UCSD-AML1 (cell line): ENCODE measurements at regions not wholly inside any gene's neighbourhood (a gene's known extent, or its start where the extent isn't known, plus 50 kb on each side); places are given as distances from the start of the nearest gene placed in this dataset.

Experiments used
- DNase-seq: peaks from one replicate; lab custom pipeline; 2025; ENCODE audit not compliant: unreplicated experiment; lab: John Stamatoyannopoulos, UW

GRCh38 chr14:85115921-85116320 lies 414.0 kb upstream of the FLRT2 start:
- DNase-seq: no peak

- DNase-seq: no peak
Measured at GRCh38 chr14:85118274-85118673, 411.7 kb upstream of the FLRT2 start.

DNA sequence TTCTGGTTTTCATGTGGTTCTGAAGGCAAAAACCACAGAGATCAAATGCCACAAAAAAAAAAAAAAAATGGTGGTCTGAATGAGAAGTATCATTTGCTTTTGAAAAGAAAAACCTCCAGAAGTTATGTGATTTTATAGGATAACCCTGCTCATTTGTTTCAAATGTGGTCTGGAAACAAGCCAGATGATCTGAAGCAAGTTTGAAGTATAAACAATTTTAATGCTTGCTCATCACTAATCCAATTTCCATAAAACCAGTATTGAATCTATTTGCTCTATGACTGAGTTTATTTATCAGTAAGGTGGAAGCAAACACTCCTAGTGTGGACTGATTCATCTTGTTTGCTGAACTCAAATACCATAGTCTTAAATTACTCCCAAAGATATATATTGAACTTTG lies 407.3 kb upstream of the FLRT2 start:
- DNase-seq: no peak

DNA sequence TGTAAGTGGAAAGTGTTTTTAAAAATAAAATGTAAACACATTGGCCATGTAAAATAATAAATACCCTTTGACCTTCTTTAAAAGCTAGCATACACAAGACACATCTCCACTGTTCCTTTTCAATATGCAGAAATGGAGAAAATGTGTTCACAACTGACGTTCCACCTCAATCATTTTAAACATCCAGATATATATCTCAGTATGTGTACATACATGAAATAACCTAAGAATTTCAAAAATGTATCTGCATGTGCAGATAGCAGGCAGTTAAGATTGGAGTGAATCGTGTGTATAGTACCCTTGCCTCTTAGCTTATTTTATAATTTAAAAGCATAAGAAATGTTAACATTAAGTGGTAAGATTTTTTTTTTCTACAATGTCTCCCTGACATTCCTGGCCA lies 406.2 kb upstream of the FLRT2 start:
- DNase-seq: no peak

GRCh38 chr14:85124631-85125290 lies 405.2 kb upstream of the FLRT2 start:
- no peak for DNase-seq

DNA sequence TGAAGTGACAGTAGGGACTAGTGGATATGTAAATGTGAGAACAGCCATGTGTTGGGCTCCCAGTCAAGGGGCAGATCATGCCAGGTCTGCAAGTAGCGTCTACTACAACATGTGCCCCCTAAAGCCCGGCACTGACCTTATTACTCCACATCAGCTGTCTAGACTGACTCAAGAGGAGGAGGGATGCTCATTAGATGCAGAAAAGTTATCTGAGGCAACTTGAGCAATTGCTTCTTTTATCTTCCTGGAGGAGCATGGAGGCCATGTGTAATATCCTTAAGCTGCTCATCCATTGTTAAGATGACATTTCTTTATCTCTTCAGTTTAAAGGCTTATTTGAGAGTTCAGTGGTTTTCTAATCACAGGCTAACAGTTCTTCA lies 404.7 kb upstream of the FLRT2 start:
- DNase-seq: no peak

DNA sequence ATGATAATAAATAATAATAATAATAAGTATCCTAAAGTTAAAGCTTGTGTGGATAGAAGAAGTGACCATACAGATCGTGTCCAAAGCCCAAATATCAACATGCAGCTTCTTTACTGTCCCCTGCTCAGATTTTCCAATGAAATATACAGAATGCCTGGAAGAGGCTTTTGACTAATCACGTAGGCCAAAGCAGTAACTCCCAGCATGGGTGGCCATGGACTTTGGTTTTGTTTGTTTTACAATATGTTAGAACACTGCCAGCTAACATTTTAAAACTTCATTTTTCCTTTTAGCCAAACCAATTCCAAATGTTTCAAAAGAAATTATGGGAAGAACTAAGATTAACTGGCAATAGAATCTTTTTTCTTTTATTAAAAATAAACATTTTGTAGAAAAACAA lies 400.0 kb upstream of the FLRT2 start:
- DNase-seq: no peak

DNA sequence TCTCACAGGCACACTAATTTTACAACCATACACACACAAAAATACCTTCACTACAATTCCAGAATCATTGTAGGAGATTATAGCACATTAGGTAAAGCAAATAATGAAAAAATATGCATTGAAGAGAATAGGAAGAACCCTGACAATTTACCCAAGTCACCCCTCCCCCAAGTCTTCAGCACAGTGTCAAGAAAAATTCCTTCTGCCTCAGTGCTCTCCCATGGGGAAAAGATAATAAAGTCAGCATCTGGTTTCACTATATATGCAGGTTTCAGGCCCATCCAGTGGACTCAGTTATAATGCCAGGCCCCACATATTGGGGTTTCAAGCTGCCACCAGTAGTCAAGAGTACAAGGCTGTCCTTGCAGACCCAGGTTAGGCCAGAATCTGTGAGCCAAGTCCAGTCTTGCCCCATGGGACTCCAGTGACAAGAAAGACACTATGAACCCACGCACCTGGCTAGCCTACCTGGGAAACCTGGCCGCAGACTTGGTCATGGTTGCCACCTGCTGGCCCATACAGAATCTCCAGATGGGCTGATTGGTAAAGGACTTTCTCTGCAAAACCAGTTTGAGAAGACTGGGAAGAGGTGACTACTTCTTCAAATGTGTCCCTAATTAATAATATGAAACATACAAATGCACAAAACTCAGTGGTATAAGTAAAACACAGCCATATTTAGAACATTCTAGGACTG lies 398.6 kb upstream of the FLRT2 start:
- DNase-seq: no peak

- no peak for DNase-seq
Measured at GRCh38 chr14:85142982-85143381, 387.0 kb upstream of the FLRT2 start.

GRCh38 chr14:85146779-85147178 lies 383.2 kb upstream of the FLRT2 start:
- no peak for DNase-seq

GRCh38 chr14:85150166-85150565 lies 379.8 kb upstream of the FLRT2 start:
- DNase-seq: no peak

DNA sequence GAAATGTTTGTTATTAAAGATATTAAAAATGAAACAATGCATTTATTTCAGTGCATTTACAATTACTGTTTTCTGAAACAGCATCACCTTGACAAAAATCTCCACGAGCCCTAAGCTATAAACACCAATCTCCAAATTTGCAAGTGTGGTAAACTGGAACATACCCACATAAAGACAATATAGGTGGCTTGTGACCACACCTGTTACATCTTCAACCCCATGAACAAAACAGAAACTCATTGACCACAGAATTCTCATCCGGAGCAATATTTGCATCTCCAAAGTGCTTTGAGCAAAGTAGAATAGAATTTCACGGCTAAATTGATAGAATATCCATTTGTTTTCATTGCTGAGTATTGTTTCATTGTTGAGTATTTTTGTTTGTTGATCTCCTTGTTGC lies 375.2 kb upstream of the FLRT2 start:
- DNase-seq: no peak

- no peak for DNase-seq
Measured at GRCh38 chr14:85156319-85156718, 373.6 kb upstream of the FLRT2 start.

DNA sequence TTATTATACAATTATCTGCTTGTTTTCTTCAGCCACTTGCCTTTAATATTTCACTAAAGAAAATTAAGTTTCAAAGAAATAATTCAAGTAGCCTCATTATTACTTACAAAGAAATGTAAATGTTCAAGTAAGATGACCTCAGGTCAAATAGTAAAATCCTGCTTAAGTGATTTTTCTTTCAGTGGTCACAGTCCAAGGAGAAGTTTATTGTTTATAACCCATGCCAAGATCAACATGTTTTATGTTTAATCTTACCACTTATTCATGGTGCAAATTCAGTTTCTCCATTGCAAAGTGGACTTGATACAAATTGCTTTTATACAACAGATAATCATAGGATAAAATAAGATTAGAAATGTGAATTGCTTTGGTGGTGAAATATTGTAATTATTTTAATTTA lies 370.2 kb upstream of the FLRT2 start:
- DNase-seq: no peak

DNA sequence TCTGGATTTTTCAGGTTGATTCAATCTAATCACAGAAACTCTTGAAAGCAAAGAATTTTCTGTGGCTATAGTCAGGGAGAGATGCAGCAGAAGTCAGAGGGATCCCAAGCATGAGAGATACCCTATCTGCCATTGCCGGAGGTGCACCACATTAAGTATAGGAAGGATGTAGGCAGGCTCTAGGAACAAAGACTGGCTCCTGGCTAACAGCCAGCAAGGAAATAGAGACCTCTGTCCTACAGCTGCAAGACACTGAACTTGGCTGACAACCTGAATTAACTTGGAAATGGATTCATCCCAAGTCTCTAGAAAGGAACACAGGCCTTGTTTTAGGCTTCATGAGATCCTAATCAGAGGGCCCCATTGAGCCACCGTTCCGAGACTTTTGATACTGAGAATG lies 364.9 kb upstream of the FLRT2 start:
- DNase-seq: no peak

GRCh38 chr14:85169381-85169780 lies 360.6 kb upstream of the FLRT2 start:
- no peak for DNase-seq

- no peak for DNase-seq
Measured at GRCh38 chr14:85172290-85172689, 357.7 kb upstream of the FLRT2 start.

- no peak for DNase-seq
Measured at GRCh38 chr14:85172889-85173477, 357.0 kb upstream of the FLRT2 start.

GRCh38 chr14:85175556-85175955 lies 354.4 kb upstream of the FLRT2 start:
- no peak for DNase-seq

DNA sequence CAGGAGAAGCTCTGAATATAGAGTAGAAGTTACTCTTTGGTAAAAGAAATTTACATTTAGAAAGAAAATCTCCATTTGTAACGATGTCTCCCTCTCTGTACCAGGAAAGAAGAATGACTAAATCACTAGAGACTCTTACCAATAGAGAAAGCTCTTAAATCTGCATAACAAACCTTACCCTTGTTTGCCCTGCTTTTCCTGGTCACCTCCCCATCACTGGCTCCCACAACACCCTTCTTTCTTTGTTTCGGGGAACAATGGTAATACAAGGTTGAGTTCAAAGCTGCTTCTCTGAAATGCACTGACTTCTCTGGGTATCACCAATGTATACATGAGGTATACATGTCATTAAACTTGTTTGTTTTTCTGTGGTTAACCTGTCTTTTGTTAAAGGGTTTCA lies 351.1 kb upstream of the FLRT2 start:
- no peak for DNase-seq

GRCh38 chr14:85180876-85181275 lies 349.1 kb upstream of the FLRT2 start:
- DNase-seq: no peak

DNA sequence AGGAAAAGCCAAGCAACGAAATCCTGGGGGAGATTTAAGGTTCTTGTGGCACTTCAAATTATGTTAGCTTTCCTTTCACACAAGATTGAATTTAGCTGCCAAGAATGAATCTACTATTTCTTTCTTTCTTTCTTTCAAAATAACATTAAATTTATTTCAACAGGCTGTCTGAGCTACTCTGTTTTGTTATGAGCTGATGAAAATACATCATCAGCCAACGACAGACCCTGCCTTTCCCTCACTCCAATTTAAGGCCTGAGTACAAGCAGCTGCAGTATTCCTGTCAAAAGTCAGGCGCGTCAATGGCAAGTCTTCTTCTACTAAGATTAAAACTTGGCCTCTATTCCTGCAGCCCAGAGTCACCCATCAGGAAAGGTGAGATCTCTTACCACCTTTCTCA lies 347.7 kb upstream of the FLRT2 start:
- DNase-seq: no peak

- no peak for DNase-seq
Measured at GRCh38 chr14:85186082-85186481, 343.9 kb upstream of the FLRT2 start.
